Medulla oblongata (tissue), 1 donor: ENCODE measurements at regions not wholly inside any gene's neighbourhood (a gene's known extent, or its start where the extent isn't known, plus 50 kb on each side); places are given as distances from the start of the nearest gene placed in this dataset.
"Not testable (repeated sequence)": the region's sequence is repeated elsewhere in the genome, so short reads cannot be mapped to it uniquely, and the experiment has no call there.

Experiments
- DNase-seq: peaks from one replicate; pipeline ENCODE4 v3.0.0-alpha.2; 2015; ENCODE audit errors: extremely low spot score

DNA sequence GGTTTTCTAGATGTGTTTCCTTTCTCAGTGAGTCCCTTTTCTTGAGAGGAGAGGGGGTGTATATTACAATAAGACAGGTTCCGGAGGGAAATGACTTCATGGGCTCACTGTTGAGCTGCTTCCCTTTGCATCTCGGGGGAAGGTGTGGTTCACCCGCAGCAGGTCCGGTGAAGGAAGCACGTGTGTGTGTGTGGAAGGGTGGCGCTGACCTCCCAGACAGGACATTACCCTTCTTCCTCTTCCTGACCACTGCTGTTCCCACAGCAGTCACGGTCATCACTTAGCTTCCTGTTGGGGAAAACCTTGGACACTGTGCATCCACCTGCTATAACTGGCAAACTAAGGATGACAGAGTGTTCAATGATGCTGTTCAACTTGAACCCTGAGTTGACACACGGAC is 83.6 kb downstream of the PLEKHG1 start:
- DNase-seq: no peak

DNA sequence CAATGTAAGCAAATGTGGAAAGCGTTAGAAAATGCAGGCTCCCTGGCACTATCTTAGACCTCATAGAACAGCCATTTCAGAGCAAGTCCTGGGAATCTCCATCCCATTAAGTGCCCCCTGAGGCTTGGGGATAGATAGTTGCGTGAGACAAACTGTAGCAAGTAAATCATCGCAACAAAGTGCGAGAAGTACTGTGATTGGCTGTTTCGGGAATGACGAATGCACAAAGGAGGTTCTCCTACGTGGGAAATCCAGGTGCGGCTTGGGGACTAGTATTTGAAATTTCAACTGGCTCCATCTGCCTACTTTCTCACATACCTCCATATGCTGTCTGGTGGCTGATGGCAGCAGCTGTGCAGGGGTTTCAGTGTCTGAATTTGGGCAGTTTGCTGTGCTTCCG is 84.5 kb downstream of the PLEKHG1 start:
- no peak for DNase-seq

DNA sequence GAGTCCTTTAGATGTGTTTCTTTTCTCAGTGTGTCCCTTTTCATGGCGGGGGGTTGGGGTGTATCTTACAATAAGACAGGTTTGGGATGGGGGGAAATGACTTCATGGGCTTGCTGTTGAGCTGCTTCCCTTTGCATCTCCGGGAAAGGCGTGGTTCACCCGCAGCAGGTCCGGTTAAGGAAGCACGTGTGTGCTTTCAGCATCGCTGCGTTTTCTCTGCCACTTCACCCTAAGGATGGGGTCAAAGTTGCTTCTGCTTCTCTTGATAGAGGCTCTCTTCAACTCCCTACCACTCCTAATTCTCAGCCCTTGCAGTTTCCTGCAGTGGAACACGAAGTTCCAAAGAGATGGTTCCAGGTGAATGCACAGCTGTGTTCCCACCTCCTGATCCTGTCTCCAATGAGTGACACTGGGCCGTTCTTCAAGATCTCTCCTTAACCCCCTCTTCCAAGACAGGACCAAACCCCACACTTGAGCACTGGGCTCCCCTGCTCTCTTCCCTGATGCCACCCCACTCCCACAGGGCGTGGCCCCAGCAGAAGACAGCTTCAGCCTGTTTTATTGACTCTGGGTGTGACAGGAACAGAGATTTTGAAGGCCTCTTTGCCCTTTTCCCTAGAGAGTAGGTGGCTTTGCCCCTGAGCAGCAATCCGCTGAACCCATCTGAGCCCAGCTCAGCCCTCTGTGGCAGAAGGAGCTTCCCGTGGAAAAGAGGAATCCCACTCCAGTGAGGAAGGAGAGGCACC is 85.2 kb downstream of the PLEKHG1 start:
- no peak for DNase-seq

DNA sequence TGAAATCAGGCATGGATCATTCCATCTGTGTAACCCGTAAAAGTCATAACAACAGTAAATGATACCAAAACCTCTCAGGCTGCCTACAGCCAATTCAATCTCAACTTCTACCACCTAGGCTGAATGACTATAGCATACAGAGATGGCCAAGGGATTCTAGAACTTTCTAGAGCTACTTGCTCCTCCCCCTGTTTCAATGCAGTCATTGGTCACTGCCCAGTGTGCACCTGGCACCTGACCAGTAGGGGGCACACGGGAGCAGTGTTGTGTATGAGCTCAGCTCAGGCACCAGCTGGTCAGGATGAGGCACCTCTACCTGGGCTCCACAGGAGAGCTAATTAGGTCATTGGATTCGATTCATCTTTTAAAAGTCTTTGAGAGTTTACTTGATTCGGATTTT is 86.2 kb downstream of the PLEKHG1 start:
- DNase-seq: no peak

DNA sequence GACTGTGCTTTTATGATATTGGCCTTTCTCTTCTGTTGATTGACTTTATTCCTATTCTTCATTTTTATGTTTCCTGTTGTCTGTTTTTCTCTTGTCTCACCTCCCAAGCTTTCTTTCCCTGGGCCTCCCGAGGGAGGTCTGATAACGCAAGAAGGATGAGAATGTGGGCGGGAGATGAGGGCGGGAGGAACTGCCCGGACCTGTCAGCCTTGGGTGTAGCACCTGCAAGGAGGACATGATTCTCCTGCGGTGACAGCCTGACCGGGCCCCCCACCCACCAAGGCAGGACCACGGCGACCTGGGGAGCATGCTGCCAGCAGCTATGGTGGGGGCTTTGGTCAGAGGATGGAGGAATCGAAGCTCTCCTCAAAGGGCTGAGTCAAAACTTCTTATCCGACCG is 86.9 kb downstream of the PLEKHG1 start:
- DNase-seq: no peak

DNA sequence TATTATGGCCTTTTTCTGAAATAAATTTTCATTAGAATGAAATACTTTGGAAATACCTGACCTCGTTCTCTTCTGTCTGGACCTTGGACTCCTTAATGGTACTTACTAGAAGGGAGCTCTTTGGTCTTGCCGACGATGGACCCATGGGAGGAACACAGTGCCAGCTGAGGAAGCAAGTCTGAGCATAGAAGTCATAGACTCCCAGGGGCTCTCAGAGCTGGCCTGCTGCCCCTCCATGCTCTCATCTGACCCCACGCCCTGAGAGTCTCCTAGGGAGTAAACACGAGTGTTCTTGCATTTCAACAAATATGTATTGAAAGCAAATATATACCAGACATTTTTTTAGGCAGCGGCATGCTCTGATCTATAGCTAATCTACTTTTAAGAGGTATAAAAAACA is 87.8 kb downstream of the PLEKHG1 start:
- DNase-seq: no peak

DNA sequence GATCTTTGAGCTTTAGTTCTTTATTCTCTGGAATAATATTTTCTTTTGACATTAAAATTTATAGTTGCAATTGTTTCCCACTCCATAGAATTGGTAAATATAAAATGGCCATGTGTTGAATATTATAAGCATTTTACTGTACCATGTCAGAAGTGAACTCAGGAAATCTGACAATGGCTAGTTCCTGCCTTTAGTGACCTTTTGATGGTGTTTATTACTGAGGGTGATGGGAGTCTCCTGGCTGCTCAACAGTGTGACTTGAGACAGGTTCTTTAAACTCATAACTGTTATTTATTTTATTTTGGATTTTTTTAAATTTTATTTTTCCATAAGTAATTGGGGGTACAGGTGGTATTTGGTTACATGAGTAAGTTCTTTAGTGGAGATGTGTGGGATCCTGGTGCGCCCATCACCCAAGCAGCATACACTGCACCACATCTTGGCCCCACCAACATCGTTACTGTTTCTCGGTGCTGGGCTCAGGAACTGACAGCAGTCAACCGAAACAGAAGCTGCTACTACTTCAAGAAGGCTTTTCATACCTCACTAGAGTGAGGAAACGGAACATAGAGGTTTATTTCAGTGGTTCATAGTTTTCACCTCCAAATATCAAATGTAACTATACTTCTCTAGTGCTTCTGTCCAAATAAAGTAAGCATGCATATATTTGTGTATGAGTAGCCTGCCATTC is 90.4 kb downstream of the PLEKHG1 start:
- no peak for DNase-seq

DNA sequence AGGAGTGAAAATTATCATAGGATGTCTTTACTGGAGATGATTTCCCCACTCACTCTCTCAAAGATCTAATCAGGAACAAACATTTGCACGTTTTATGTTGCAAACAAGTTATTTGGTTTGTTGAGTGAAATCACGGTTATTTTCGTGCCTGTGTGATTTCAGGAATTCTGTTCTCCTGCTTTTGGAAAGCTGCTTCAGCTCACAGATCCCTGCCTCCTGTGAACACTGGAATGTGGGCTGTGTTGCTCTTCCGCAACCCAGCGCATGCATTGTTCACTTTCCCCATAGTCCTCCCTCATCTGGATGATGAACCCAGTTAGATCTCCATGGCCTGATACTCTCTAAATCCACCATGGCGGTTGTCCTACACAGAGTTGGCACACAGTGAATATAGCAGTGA is 91.0 kb downstream of the PLEKHG1 start:
- DNase-seq: no peak

DNA sequence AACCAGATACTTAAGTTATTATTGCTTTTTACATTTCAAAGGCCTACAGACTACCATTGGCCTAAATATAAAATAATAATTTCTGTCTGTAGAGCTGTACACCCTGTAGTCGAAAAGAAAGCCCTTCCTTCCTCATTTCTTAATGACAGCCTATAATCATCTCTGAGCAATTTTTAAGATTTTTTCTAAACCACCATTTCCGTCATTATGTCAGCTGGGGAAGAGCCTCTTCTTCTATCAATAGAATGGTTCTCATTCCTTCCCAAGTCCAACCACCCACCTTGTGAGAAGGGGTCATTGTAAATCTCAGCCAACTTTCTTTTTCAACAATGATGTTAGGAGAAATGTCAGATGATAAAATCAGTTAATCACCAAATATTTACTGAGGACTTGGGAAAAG is 91.8 kb downstream of the PLEKHG1 start:
- DNase-seq: no peak

DNA sequence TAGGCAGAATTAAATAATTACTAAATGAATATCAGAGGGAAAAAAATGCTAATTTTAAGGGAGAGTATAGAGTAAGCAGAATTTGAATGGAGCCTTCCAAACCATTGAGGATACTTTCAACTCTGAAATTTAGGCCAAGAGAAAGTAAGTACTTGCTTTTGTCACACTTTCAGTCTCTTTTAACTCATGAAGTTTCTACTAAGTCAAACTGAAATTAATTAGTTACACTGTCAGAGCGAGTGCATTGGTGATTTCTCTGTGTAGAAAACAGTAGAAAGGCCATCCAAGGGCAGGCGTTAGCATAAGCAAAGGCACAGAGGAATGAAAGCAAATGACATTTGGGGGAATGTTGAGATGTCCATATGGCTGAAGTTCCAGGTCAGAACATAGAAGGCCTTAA is 92.9 kb downstream of the PLEKHG1 start:
- DNase-seq: no peak

DNA sequence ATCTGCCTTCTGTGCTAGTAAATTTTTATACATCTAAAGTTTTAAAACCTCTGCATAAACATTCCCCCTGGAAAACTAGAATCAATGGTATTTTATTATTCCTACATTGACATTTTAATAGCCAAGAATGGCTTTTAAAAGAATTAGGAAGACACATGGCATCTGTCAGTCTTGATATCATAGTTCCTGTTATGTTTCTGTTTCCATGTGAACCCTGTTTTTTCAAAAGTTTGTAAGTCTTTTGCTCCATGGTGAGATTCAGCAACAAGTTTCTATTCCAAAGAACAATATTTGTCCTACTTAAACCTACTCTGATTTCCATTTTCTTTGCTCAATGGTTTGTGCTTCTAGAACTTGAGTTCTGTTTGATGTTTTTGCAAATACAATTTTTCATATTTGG is 95.2 kb downstream of the PLEKHG1 start:
- no peak for DNase-seq

DNA sequence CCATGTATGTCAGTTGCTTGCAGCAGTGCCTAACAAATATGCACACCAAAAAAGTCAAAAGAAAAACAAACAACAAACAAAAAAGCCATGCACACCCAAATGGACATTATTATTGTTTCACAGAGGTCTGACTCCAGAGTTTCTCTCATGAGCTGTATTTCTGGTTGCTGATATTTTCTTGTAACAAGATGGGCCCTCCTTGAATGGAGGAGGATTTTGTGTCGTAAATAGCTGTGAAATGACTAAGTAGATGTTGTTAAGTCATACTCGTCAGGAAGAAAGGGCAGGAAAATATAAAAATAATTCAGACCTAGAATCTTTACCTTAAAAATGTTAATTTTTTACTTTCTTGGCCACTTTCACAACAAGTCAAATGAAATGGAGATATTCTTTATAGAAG is 96.0 kb downstream of the PLEKHG1 start:
- no peak for DNase-seq

DNA sequence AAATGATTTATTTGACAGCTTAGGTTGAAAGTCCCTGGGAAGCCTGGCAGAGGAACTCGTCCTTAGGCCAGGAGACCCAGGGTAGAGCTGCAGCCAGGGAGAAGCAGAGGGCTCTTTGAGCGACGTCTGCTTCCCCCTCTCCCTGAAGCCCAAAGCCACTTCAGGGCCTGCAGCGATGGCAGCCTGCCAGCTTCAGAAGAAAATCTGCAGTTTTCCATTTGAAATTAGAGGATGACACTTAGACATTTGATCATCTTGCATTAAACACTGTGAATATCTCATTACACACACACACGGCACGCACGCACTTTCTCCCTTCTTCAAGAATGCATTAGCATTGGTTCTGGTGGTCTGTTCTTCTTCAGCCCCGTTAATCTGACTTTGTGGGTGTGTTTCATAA is 96.5 kb downstream of the PLEKHG1 start:
- DNase-seq: no peak

DNA sequence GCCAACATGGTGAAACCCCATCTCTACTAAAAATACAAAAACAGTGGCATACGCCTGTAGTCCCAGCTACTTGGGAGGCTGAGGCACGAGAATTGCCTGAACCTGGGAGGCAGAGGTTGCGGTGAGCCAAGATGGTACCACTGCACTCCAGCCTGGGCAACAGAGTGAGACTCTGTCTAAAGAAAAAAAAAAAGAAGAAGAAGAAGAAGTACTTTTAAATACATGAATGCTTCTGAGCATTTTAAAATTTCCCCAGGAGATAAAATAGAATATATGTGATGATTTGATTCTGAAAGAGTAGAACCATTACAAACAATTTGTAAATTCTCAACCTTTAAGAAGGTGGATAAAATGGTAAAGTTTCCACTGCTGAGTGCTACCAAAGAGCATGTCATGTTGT is 97.2 kb downstream of the PLEKHG1 start:
- not testable (repeated sequence) for DNase-seq

DNA sequence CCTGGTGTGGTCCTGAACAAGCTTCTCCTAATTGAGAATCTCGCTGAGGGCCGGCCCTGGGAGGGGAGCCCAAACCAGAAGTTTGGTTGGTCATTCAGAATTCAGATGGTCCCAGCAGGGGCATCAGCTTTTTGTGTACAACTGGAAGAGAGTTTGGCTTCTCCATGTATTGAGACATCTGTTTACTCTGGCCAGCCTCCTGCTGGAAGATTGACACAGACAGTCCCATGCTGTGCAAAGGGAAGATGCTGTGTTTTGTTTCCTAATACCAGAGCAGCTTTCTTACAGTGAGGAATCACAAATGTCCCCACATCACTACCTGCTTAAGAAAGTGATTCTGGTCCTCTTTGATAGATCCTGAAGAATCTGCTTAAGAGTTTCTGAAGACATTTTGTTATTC is 97.8 kb downstream of the PLEKHG1 start:
- DNase-seq: peak; percentile 52

DNA sequence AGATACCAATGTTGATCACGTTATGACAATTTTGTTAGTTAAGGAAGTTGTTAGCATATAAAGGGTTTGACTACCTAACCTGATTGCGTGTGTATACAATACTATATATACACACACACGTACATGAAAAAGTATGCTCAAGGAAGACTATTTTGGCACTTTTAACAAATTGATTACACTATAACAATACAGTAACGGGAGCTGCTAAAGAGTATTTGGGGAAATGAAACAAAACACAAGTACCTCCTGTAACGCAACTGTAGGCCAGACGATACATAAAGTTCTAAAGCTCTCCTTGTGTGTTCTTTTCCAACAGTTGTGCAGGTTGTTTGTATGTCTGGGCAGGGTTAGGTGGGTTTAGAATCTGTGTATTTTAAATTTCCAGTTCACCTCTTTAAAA is 98.7 kb downstream of the PLEKHG1 start:
- DNase-seq: no peak

DNA sequence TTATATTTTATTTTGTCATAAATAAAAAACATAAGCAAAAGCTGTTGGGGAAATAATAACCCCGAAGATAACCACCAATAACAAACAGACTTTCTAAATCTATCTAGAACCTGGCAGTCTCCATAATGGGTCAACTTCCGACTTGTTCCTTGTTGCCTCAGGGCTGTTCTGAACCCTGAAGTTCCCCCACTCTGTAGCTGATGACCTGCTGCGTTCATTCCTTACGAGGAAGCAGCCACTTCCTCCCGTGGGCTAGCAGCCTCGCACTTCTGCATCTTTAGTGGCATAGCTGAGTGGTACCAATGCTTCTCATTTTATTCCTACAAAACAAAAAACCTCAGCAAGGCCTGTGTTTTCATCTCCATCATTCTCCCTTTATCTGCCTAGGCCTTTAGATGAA is 103.0 kb downstream of the PLEKHG1 start:
- no peak for DNase-seq

DNA sequence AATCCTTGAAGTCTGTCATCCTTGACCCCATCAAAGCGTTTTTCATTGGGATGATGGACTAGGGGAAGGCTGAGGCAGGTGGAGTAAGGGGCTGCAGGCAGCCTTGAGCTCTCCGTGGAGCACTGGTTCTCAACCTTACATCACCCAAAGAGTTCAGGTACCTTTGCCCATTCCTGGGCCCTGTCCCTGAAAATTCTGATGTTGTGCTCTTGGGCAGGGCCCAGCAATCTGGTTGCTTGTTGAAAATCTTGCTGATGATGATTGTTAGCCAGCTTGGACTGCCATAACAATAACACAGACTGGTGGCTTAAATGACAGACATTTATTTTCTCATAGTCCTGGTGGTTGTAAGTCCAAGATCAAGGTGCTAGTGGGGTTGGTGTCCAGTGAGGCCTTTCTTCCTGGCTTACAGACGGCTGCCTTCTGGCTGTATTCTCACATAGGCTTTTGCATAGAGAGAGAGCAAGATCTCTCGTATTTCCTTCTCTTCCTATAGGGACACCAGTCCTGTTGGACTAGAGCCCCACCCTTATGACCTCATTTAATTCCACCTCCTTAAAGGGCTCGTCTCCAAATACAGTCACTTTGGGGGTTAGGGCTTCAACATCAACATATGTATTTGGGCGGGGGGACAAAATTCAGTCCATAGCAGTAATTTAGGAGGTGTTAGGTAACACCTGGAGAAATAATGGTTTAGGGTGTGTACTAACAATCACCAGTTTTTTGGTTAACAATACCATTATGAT is 104.9 kb downstream of the PLEKHG1 start:
- no peak for DNase-seq

DNA sequence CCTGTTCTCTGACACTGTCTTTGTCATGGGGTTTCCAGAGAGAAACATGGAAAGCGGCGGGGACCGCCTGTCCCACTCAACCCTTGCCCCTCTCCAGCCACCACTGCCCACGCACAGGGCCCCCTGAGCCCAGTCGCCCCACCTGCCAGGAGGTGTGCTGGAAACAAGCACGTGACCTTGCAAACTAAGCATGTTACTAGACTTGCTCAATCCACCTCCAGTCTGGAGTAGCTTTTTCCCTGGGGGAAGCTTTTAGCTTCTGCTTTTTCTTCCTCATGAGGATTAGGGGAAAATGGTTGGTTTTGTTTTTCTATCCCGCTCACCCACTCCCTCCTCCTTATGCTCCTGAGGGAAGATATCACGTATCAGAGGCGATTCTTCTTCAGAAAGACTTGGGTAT is 105.7 kb downstream of the PLEKHG1 start:
- DNase-seq: no peak

DNA sequence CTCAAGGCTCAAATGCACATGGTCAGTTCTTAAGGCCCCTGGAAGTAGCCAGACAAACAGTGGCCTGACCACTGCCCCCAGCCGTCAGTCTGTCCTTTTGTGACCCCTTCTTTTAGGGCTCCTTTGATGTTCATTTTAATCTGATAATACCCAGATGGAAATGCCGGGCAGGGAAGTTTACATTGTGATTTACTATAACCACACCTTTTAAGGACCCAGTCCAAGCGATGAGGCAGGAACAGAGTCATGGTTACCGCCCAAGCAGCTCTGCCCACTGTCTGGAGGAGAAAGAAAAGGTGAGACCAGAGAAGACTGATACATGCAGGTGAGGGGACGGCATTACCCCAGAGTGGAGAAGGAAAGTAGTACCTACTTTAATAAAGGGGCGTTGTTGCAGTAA is 110.6 kb downstream of the PLEKHG1 start:
- DNase-seq: no peak

DNA sequence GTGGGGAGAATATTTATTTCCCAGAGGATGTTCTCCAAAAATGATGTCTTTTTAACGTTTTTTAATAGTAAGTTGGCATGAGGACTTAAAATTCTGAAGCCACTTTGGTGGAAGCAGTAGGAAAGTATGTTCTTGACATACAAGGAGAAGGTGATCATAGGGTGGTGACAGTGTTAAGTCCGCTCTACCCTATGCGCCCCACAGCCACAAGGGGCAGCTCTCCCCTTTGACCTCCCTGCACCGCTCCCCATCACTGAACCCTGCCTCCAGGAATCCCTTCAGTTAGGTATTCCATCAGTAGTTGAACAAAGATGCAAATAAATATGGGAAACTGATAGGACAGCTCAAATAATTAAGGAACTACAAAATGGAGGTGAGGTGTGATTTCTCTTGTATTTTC is 111.4 kb downstream of the PLEKHG1 start:
- no peak for DNase-seq

DNA sequence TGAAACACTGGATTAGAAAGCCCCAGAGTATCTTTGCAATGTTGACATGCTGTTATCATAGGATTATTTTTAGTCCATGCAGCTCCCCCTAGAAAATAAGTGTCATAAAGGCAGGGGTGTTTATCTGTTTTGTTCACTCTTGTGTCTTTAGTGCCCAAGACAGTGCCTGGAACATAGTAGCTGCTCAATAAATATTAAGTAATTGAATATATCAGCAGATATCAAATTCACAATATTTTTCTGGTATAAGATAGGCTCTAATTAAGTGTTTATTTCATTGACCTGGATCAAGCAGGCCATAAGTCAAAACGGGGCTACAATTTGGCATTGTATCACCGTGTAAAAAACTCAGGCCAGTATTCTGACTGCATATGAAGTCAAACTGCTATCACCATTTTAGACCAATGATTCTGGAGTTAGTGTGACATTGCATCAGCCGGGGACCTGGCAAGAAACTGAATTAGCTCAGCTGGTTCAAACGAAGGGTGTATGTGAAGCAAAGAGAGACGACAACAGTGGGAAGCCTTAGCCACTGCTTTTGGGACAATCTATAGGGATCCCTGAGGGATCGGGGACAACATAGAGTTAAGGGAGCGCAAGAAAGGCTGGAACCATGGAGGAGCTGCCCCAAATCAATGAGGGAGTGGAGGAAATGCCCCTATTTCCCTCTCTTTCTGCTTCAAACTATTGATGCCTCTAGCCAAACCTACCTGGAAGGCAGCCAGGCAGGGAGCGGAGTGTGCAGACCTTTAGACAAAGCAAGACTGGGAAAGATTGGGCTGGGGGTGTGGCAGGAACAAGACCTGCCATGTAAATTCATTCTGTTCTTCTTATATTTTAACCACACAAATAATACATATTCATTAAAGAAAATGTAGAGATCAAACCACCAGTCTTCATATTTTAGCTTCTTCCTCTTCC is 112.2 kb downstream of the PLEKHG1 start:
- no peak for DNase-seq
